Endodermal cell (in vitro differentiated cells): ENCODE measurements at regions not wholly inside any gene's neighbourhood (a gene's known extent, or its start where the extent isn't known, plus 50 kb on each side); places are given as distances from the start of the nearest gene placed in this dataset.

Experiments
- DNase-seq: peaks from one replicate; pipeline ENCODE4 v3.0.0-alpha.2; 2017
- H3K27ac ChIP-seq: 2 replicates; pipeline ENCODE4 v1.5.1; 2013; ENCODE audit warnings: mild to moderate bottlenecking, low read depth, low read length, moderate library complexity
- H3K27me3 ChIP-seq: 2 replicates; pipeline ENCODE4 v1.6.1; 2013; ENCODE audit warnings: mild to moderate bottlenecking, low read length, moderate library complexity; ENCODE audit not compliant: insufficient read depth, control insufficient read depth, poor library complexity, severe bottlenecking
- H3K36me3 ChIP-seq: 2 replicates; pipeline ENCODE4 v1.7.0; 2013; ENCODE audit warnings: mild to moderate bottlenecking, low read length, moderate library complexity; ENCODE audit not compliant: control insufficient read depth, insufficient read depth
- H3K4me1 ChIP-seq: one replicate; pipeline ENCODE4 v1.7.0; 2013; ENCODE audit warnings: low read length; ENCODE audit not compliant: control insufficient read depth, insufficient read depth
- H3K4me3 ChIP-seq: 2 replicates; pipeline ENCODE4 v1.5.1; 2013; ENCODE audit warnings: mild to moderate bottlenecking, low read length, moderate library complexity
- H3K9ac ChIP-seq: 2 replicates; pipeline ENCODE4 v1.6.1; 2013; ENCODE audit warnings: mild to moderate bottlenecking, low read length, moderate library complexity; ENCODE audit not compliant: poor library complexity, severe bottlenecking; ENCODE audit errors: extremely low read depth
- H3K9me3 ChIP-seq: 2 replicates; pipeline ENCODE4 v1.6.1; 2013; ENCODE audit warnings: mild to moderate bottlenecking, low read length, moderate library complexity; ENCODE audit not compliant: control insufficient read depth
- H3K27ac Mint-ChIP-seq: 2 replicates; pipeline ENCODE4 v1.8.0; 2020; ENCODE audit warnings: mixed read lengths
- H3K27me3 Mint-ChIP-seq: 2 replicates; pipeline ENCODE4 v1.8.0; 2021; ENCODE audit warnings: mild to moderate bottlenecking, mixed read lengths; ENCODE audit not compliant: insufficient read depth
- H3K36me3 Mint-ChIP-seq: 2 replicates; pipeline ENCODE4 v1.8.0; 2020; ENCODE audit warnings: low read depth, mixed read lengths
- H3K4me1 Mint-ChIP-seq: 2 replicates; pipeline ENCODE4 v1.8.0; 2020; ENCODE audit warnings: mixed read lengths
- H3K4me3 Mint-ChIP-seq: 2 replicates; pipeline ENCODE4 v1.8.0; 2020; ENCODE audit warnings: mild to moderate bottlenecking, moderate library complexity, mixed read lengths
- H3K9me3 Mint-ChIP-seq: 2 replicates; pipeline ENCODE4 v1.8.0; 2020; ENCODE audit warnings: mild to moderate bottlenecking, mixed read lengths
- CTCF ChIP-seq: fragments of 200-600 bp; sonication (generic); conservative IDR thresholded peaks from 2 replicates; pipeline ENCODE4 v1.5.0; 2021; ENCODE audit warnings: antibody characterized with exemption, mild to moderate bottlenecking
- WGBS, 2 experiments: methylation state at CpG; one replicate each; pipeline versions ENCODE4 v1.1.5 to v1.1.7; 2013; ENCODE audit warnings: missing lambda C conversion rate in 2 of 2, mixed read lengths in 1 of 2; ENCODE audit not compliant: insufficient coverage in 1 of 2, insufficient read length in 1 of 2; 5-methylcytosine and 5-hydroxymethylcytosine counted together

- no peak overlapping the region for H3K9ac ChIP-seq
- TF ChIP-seq CTCF = no peak
- no peaks in the 10 kb centered on the region for H3K9me3 ChIP-seq
- Mint-ChIP-seq H3K4me3 (no peak overlapping the region), H3K9me3 (peaks cover 3% of the 10 kb centered on the region), H3K27me3 (peaks cover 37% of the 10 kb centered on the region), H3K36me3 (no peaks in the 10 kb centered on the region), H3K27ac (no peak overlapping the region), H3K4me1 (peaks cover 40% of the 10 kb centered on the region)
- peaks cover 13% of the 10 kb centered on the region for H3K4me1 ChIP-seq
- no peak overlapping the region for H3K4me3 ChIP-seq
- peaks cover 35% of the 10 kb centered on the region for H3K27me3 ChIP-seq
- H3K36me3 ChIP-seq = no peaks in the 10 kb centered on the region
- H3K27ac ChIP-seq = no peak overlapping the region
- DNase-seq = no peak
Measured at GRCh38 chr11:131219646-131220045, 150.8 kb upstream of the NTM start.

DNA sequence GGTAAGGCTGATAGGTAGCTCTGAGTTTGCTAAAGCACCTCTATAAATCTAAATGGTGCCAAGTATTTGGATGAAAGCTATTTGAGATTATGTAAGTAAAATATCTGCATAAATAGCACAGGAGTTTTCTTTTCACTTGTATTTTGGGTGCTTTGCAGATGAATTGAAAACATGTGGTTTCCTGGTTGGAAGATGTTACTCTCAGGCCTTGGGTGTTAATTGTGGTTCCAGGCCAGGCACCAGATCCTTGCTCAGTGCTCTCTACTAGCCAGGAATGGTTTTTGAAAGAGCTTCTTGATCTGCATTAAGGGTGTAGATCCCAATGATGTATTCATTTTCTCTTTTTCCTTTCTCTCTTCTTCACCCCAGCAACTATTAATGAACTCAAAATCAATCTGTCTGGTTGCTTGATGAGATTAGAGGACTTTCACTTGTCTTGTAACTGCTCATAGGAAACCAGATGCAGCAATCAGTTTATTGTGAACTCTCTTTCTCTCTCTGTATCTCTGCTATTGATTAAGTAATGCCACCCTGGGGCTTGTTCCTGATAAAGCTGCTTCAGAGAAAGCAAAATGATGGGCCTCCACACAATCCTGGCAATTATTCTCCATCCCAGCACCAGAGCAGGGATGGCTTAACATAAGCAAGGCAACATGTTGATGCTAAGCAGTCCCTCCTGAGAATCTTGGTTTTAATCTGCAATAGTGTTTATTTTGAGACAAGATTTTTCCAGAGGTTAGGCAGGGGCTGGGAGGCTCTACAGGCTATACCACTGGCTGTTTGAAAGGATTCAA, 147.0 kb upstream of the NTM start:
- H3K4me1 Mint-ChIP-seq = peaks cover 32% of the 10 kb centered on the region
- H3K36me3 ChIP-seq = no peaks in the 10 kb centered on the region
- DNase-seq = no peak
- peaks cover 33% of the 10 kb centered on the region for H3K27me3 Mint-ChIP-seq
- H3K9me3 Mint-ChIP-seq = peaks cover 4% of the 10 kb centered on the region
- H3K27ac ChIP-seq = no peak overlapping the region
- H3K9me3 ChIP-seq = no peaks in the 10 kb centered on the region
- H3K4me3 ChIP-seq = no peak overlapping the region
- H3K4me3 Mint-ChIP-seq = no peak overlapping the region
- no peak for TF ChIP-seq CTCF
- no peak overlapping the region for H3K27ac Mint-ChIP-seq
- no peak overlapping the region for H3K9ac ChIP-seq
- H3K27me3 ChIP-seq = peaks cover 44% of the 10 kb centered on the region
- peaks cover 14% of the 10 kb centered on the region for H3K4me1 ChIP-seq
- H3K36me3 Mint-ChIP-seq = no peaks in the 10 kb centered on the region

- Mint-ChIP-seq H3K9me3 (peaks cover 4% of the 10 kb centered on the region), H3K27me3 (peaks cover 6% of the 10 kb centered on the region), H3K27ac (no peak overlapping the region), H3K4me3 (no peak overlapping the region), H3K4me1 (peaks cover 19% of the 10 kb centered on the region), H3K36me3 (no peaks in the 10 kb centered on the region)
- Histone ChIP-seq H3K4me3 (no peak overlapping the region), H3K27me3 (peaks cover 18% of the 10 kb centered on the region), H3K9ac (no peak overlapping the region), H3K36me3 (no peaks in the 10 kb centered on the region), H3K4me1 (peaks cover 9% of the 10 kb centered on the region), H3K9me3 (no peaks in the 10 kb centered on the region), H3K27ac (no peak overlapping the region)
- no CpG with 5 or more reads among the region's 2 CpGs for WGBS, 2 experiments
- TF ChIP-seq CTCF = no peak
- no peak for DNase-seq
Measured at GRCh38 chr11:131228378-131228777, 142.0 kb upstream of the NTM start.
